HG02588 (cell line): ENCODE measurements at regions not wholly inside any gene's neighbourhood (a gene's known extent, or its start where the extent isn't known, plus 50 kb on each side); places are given as distances from the start of the nearest gene placed in this dataset.
"Not testable (repeated sequence)": the region's sequence is repeated elsewhere in the genome, so short reads cannot be mapped to it uniquely, and the experiment has no call there.

Experiments
- ATAC-seq: cut with Tn5 transposase; IDR thresholded peaks from one replicate; pipeline ENCODE4 v1.9.1; 2021; ENCODE audit warnings: mild to moderate bottlenecking, moderate library complexity; ENCODE audit not compliant: unreplicated experiment

DNA sequence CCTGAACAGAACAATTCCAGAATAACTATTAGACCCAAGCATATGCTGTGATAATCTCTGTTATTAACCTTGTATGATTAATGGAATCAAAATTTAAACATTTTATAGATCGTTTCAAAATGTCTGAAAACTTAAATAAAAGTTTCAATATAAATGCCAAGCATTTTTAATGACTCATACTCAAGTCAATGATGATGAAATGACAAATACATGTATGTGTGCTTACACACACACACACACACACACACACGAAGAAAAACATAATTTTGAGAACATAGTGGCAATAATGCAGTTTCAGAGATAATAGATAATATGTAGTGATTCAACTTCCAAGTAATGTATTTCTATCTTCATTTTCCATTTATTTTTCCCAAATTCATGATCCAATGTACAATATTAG is 384.9 kb upstream of the FOXG1 start:
- no peak for ATAC-seq

DNA sequence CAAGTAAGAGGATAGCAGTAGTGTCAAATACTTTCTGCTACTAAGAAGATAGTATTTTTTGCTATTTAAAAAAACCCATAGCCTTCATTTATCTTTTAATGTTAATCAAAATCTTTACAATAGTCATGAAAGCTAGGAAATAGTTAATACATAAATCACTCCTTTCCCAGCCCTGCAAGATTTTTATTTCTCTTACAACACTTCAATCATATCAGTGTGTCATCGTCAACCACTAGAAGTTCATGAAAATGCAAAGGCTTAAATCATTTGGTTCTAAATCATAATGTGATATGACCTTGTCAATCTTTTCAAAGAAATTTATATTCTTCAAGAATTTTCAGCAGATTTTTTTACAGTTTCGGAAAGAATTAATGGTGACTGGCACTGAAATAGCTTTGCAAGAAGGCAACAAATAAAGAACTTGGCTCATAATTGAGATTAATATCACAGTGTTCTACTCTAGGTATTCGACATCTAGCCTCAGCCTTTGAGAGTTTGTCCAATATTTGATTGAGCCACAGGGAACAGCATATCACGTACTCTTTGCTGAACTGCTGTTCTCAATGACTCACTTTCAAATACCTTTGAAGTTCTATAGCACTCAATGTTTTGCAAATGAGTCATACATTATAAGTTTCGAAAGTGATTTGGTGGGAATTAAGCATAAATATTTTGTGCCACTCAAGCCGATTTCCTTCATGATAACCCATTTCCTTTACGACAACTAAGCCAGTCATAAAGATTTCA is 384.0 kb upstream of the FOXG1 start:
- ATAC-seq, result no peak

- no peak for ATAC-seq
Measured at GRCh38 chr14:28398506-28398905, 368.1 kb upstream of the FOXG1 start.

GRCh38 chr14:28401705-28402104 is 364.9 kb upstream of the FOXG1 start:
- not testable (repeated sequence) for ATAC-seq

DNA sequence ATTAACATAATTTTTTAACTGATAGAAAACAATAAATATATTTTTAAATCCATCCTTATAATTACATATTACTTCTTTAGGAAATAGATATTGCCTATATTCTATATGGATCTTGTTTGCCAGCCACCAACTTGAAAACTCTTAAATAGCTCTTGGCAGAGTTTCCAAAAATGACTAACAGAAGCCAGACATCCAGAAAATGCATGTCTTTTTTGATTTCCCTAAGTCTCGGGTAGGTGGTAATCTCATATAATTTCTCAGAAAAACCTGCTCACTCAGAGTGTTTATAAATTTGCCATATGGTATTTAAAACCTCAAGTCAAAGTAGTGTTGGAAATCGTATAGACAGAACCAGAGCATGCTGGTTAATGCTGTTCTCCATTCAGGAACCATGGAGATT is 360.4 kb upstream of the FOXG1 start:
- ATAC-seq, result no peak

DNA sequence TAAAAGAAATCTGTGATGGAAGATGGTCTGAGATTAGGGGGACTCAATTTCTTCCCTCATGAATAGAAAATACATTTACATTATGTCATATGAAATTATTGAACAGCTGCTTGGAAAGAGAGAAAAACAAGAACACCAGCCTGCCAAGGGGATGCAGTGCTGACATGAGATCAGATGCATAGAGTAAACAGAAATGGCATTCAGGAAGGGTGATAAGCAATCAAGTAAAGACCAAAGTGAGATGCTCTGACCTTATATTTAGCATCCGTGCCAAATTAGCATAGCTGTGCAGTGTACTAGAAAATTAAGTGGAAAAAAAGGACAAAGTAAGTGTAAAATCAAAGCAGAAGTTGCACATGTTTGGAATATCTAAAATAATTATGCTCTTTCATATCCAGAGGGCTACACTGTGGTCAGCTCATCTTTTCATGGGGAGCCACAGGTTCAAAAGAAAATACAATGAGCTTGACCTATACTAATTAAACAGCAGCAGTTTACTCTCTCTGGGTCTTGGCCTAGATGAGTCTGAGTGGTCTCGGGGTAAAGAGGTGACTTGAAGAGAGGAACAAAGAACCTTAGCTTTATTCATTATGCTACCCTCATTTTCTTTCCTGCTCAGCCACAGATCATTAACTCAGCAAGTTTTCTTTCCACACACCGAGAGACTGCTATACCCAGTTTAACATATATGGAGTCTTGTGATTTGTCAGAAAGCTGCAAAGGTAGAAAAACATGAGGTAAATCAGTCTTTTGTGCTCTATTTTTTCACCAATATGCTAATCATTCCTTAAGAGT is 359.4 kb upstream of the FOXG1 start:
- no peak for ATAC-seq

DNA sequence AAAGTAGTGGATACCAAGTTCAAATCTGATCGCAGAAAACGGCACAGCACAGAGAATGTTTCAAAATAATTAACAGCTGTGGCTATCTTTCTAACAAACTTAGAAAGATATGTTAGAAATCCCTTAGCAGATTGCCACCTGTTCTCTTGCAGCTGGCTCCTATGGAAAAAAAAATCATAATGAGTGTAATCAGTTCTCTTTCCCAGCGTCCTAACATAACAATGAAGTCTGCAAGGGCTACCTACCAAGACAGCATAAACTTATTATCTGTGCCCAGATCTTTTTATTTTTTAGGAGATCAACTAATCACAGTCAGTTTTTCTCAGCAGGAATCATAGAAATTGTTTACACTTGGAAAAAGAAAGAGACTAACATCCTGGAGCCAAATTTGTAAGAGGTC is 358.6 kb upstream of the FOXG1 start:
- no peak for ATAC-seq

DNA sequence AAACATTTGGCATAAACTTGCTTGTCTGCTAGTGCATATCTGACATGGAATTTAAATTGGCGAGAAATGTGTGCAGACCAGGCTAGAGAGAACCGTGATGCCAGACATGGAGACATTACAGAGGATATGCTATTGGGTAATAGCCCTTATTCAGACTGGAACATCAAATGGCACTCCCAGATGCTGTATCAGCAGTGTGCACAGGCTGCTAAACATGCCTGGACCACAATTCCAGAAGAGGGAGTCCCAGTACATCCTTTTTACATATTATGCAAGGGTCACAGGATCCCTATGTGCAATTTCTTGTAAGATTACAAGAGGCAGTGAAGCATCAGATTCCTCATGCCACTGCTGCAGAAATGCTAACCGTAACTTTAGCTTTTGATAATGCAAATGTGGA is 354.5 kb upstream of the FOXG1 start:
- no peak for ATAC-seq

DNA sequence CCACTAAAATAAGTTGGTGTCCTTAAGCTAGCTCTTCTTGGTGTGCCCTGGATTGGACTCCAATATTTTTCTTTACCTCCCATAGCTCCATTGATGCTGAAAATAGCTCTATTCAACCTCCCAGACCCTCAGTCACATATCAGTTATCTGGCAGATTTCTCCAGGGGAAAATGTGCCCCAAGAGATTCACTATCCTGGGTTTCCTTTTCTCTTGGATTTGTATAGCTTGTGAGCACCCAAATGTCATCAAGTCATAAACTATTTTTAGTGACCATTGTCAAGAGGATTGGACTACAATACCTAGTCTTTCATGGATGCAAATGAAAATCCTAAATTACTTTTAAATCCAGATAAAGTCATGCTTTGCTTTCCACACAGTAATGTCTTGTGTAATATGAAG is 339.6 kb upstream of the FOXG1 start:
- no peak for ATAC-seq

- ATAC-seq, result no peak
Measured at GRCh38 chr14:28436821-28437220, 329.8 kb upstream of the FOXG1 start.

- no peak for ATAC-seq
Measured at GRCh38 chr14:28461389-28461788, 305.2 kb upstream of the FOXG1 start.

- no peak for ATAC-seq
Measured at GRCh38 chr14:28467611-28468010, 299.0 kb upstream of the FOXG1 start.

GRCh38 chr14:28468191-28469151 is 298.1 kb upstream of the FOXG1 start:
- no peak for ATAC-seq

DNA sequence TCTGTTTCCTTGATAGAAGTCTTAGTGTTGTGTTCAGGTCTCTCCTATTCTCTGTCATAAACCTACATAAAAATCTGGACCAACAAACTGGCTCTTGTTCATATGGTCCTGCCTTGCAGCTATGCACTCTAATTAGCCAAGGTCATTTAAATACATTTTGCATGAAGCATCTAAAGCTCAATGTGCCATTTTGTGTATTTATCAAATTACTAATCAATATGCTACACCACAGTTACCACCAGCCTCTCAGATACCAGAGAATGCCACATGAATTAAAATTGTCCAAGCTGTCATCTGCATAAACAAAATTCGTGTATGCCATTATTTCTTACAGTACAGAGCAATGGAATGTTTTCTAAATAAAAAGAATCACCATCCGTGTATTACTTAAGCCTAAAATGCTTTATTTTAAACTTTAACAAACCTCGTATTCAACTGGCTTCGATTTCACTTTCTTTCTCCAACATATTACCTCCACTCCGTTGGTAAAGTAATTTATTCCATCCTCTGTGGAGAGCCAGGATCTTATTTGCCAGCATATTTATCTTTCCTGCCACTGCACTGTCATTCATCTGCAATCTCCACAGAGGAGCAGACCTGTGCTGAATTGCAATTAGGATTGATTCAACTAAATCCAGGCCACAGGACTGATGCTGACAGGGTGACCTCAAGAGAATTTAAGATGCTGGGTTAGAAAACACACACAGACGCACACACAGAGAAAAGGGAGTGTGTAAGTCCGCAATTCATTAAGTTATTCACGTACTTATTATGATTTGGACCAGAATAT is 284.1 kb upstream of the FOXG1 start:
- no peak for ATAC-seq

GRCh38 chr14:28483506-28483905 is 283.1 kb upstream of the FOXG1 start:
- no peak for ATAC-seq

DNA sequence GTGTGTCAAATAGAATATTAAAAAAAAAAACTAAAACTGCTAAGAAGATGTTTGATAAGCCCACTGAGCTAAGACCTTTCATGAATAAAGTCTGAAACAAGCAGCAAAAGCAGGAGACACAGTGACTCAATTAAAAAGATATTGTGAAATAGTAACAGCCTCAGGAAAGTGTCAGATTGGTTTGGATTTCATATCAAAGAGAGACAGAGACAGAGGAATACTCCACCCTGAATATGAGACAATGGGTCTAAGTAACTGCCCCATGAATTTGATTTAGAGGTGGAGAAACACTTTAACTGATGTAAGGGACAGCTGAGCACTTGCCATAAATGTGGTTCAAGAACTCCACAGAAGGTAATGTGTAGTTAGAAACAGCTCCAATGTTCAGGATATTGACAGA is 277.9 kb upstream of the FOXG1 start:
- no peak for ATAC-seq

DNA sequence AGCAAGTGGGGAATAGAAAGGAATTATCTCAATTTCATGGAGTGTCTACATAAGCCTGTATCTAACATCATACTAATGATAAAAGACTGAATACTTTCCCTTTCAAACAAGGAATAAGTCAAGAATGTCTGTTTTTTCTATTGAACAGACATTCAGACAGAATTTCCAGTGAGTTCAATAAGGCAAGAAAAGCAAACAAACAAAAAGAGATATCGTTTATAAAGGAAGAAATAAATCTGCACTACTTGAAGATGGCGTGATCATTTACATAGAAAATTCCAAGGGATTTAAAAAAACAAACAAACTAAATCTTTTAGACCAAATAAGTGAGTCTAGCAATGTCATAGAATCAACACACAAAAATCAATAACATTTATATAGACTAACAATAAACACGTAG is 273.1 kb upstream of the FOXG1 start:
- no peak for ATAC-seq

GRCh38 chr14:28494196-28494595 is 272.4 kb upstream of the FOXG1 start:
- ATAC-seq, result no peak

DNA sequence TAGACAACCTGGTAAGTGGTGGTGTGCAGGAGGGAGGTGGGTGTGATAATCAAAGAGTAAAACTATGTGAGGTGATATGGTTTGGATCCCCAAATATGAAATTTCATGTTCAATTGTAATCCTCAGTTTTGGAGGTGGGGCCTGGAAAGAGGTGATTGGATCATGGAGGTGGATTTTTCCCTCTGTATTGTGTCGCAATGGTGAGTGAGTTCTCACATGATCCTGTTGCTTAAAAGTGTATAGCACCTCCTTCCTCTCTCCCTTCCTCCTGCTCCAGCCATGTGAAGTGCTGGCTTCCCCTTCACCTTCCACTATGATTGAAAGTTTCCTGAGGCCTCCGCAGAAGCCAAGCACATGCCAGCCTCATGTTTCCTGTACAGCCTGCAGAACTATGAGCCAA is 270.2 kb upstream of the FOXG1 start:
- no peak for ATAC-seq

GRCh38 chr14:28502517-28502916 is 264.1 kb upstream of the FOXG1 start:
- ATAC-seq, result no peak

DNA sequence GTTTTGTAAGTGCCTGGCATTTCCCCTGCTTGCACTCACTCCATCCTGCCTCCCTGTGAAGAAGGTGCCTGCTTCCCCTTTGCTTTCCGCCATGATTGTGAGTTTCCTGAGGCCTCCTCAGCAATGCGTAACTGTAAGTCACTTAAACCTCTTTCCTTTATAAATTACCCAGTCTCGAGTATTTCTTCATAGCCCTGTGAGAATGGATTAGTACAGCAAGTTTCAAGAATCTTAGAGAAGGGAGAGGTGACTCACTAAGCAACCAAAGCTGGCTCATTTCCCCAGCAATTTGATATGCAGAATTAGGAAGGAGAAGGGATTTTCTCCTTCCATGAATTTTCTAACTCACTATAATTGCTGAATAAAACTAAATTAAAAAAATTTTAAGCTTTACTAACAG is 251.0 kb upstream of the FOXG1 start:
- ATAC-seq, result no peak
